Erythroblast (primary cell): ENCODE measurements at regions not wholly inside any gene's neighbourhood (a gene's known extent, or its start where the extent isn't known, plus 50 kb on each side); places are given as distances from the start of the nearest gene placed in this dataset.

ENCODE experiments used
- DNase-seq, 2 experiments: peaks; one replicate each; lab custom pipeline; 2025; lab: John Stamatoyannopoulos, UW
- GATA1 ChIP-seq: IDR thresholded peaks from 2 replicates; pipeline ENCODE4 v1.6.1; 2011; ENCODE audit warnings: low read depth, mild to moderate bottlenecking, control low read depth, low read length, moderate library complexity
- POLR2A ChIP-seq: IDR thresholded peaks from 2 replicates; pipeline ENCODE4 v1.6.1; 2011; ENCODE audit warnings: mild to moderate bottlenecking, low read length

GRCh38 chr2:7773362-7774360, 856.4 kb downstream of the RNF144A start:
- TF ChIP-seq GATA1 = no peak
- TF ChIP-seq POLR2A = no peak
- no peak for DNase-seq

DNA sequence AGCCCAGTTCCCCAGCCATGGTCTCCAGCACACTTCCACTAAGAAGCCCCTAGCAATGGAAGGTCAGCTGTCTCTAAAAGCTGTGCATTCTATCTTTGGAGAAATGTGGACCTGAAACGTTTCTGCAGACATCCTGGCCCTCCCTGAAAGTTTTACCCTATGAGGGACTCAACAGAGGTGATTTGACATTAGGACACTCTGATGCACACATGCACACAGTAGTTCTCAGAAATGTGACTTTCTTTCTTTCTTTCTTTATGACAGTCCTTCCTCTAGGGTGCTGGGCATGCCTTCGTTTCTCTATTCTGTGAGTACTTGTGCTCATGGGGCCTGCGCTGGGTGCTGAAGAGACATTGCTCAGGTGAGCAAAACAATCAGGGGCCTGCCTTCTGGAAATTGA, 857.3 kb downstream of the RNF144A start:
- TF ChIP-seq POLR2A (no peak), GATA1 (no peak)
- no peak for DNase-seq

DNA sequence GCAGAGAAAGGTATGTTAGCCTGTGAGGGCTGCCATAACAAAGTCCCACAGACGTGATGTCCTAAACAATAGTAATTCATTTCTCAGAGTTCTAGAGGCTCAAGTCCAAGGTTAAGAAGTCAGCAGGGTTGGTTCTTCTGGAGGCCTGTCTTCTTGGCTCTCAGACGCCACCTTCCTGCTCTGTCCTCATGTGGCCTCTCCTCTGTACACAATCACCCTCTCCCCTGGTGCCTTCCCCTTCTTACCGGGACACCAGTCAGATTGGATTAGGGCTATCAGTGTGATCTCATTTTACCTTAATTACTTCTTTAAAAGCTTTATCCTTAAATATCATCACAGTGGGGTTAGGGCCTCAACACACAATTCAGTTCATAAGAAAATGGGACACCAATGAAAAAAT, 860.5 kb downstream of the RNF144A start:
- no peak for DNase-seq
- no peak for TF ChIP-seq GATA1
- no peak for TF ChIP-seq POLR2A

GRCh38 chr2:7780321-7780720, 863.1 kb downstream of the RNF144A start:
- no peak for DNase-seq
- no peak for TF ChIP-seq POLR2A
- TF ChIP-seq GATA1 = no peak

DNA sequence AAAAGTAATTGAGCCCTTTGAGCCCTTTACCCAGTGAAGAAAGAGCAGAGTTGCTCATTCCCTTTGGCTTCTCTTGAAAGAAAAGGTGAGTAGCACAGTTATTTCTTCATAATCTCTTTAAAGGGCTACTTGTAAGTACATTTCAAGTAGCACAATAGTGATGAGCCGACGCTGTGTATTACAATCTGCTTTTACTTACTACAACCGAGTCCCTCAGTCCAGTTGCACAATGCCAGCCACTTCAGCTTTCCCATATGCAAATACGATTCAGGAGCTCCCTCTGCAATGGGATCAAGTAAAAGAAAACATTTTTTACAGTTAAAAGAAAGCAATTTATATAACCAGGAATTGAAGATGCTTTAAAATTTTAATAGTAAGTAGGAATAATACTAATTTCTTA, 868.5 kb downstream of the RNF144A start:
- DNase-seq = no peak
- no peak for TF ChIP-seq GATA1
- TF ChIP-seq POLR2A = no peak

GRCh38 chr2:7788736-7789135, 871.5 kb downstream of the RNF144A start:
- DNase-seq = no peak
- TF ChIP-seq POLR2A = no peak
- TF ChIP-seq GATA1 = no peak

GRCh38 chr2:7792031-7792651, 874.9 kb downstream of the RNF144A start:
- TF ChIP-seq POLR2A (no peak), GATA1 (no peak)
- DNase-seq = no peak

- DNase-seq = no peak
- TF ChIP-seq POLR2A (no peak), GATA1 (no peak)
Measured at GRCh38 chr2:7795778-7796563, 878.8 kb downstream of the RNF144A start.

DNA sequence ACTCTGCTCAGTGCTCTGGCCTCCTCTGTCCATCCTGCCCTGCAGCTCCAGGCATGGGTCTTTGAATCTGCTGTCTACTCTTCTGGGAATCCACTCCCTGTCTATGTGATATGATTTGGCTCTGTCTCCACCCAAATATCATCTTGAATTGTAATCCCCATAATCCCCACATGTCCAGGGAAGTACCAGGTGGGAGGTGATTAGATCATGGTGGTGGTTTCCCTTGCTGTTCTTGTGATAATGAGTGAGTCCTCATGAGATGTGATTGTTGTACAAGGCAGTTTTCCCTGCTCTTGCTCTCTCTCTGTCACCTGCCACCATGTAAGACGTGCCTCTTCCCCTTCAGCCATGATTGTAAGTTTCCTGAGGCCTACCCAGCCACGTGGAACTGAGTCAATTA, 881.8 kb upstream of the ID2 start:
- TF ChIP-seq POLR2A (no peak), GATA1 (no peak)
- DNase-seq = no peak

- DNase-seq = no peak
- TF ChIP-seq POLR2A (no peak), GATA1 (no peak)
Measured at GRCh38 chr2:7801212-7801611, 880.6 kb upstream of the ID2 start.

DNA sequence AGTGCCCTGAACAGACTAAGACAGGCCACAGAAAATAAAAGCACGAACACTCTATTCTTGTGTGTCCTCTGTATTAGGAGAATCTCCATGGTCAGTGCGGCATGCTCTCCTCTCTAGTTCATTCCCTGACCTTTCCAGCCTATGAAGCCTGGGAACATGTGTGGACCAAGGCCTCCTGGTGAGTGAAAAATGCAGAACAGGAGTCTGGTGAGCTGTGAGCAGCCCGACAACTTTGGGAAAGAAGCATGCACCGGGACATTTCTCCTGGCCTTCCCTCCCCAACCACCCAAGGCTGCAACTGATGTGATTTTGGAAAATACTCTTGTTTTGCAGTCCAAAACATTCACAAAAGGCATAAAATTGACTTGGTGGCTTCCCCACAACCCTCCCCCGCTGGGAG, 878.3 kb upstream of the ID2 start:
- TF ChIP-seq POLR2A (no peak), GATA1 (no peak)
- DNase-seq = no peak

GRCh38 chr2:7809640-7810039, 872.2 kb upstream of the ID2 start:
- no peak for DNase-seq
- TF ChIP-seq GATA1 (no peak), POLR2A (no peak)

DNA sequence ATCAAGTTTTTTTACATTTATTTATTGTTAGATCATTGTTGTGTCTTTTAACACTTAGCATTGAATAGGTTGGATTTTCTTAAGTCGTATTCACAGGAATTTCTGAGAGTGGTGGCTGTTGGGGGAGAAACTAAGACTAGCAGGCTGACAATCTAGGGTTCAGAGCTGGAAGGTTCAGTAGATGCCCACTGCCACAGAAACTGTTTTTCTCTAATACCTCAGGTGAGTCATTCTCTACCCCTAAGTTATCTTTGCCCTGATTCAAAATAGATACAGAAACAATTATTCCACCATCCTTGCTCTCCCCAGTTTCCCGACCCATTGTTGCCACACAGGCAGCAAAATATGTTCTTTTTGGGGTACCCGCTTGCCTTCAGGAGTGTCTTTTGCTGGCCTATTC, 870.8 kb upstream of the ID2 start:
- TF ChIP-seq GATA1 = no peak
- no peak for TF ChIP-seq POLR2A
- no peak for DNase-seq
